Activated CD4-positive, CD25-positive, alpha-beta regulatory T cell (primary cell): ENCODE measurements at regions not wholly inside any gene's neighbourhood (a gene's known extent, or its start where the extent isn't known, plus 50 kb on each side); places are given as distances from the start of the nearest gene placed in this dataset.

Experiments used
- DNase-seq, 4 experiments: peaks; one replicate each; lab custom pipeline; 2025; lab: John Stamatoyannopoulos, UW

GRCh38 chr13:39858794-39859193, 203.3 kb downstream of the COG6 start:
- DNase-seq = no peak

DNA sequence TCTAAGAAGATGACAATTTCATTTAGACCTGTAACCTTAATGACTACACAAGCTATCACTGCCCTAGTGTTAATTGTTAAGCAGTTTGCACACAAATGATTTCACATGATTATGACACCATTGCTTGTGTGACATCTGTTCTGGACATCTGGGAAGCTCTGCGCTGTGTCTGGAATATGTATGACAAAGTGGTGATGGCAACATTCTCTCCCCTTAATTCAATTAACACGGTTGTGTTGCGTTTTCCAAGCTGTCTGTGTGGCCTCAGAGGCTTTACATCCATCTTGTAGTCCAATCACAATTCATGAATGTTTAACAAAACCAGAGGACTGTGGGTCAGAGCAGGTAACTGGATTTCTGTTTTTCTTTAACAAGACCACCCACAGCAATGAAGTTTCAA, 204.4 kb downstream of the COG6 start:
- DNase-seq = no peak

DNA sequence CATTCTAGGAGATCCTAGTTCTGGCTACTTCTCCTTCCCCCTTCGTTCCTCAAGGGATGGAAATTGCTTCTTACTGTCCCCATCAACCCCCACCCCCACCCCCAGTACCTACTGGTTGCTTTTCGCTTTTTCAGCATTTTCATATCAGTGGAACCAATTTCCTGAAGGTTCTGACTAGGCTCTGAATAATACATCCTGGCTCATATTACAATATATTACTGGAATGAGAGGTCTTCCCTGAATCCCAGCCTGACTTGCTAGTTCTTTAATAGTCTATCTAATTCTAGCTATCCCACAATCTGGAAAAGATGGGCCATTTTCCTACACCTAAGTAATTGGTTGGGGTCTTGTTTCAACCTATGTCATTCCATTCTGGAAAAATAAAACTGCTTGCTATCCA, 207.4 kb downstream of the COG6 start:
- DNase-seq = no peak

- DNase-seq = no peak
Observed at GRCh38 chr13:39864221-39864620, 208.8 kb downstream of the COG6 start.

GRCh38 chr13:39866722-39867121, 211.3 kb downstream of the COG6 start:
- DNase-seq = no peak

DNA sequence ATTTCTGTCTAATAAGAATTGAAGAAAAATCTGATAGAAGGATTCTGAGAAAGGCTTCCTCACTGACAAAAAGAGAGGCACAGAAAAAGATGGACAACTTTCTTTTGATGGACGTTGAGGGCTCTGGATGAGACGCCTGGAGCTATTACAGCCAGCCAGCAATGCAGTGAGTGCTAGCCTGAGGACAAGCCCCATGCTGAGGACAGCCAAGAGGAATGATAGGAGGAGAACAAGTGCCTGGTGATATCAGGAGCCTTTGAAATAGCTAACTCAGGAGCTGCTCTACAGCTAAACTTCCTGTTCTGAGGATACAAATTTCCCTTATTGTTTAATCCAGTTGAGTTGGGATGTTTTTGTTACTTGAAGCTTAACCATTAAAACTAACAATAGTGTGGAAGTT, 212.3 kb downstream of the COG6 start:
- no peak for DNase-seq

DNA sequence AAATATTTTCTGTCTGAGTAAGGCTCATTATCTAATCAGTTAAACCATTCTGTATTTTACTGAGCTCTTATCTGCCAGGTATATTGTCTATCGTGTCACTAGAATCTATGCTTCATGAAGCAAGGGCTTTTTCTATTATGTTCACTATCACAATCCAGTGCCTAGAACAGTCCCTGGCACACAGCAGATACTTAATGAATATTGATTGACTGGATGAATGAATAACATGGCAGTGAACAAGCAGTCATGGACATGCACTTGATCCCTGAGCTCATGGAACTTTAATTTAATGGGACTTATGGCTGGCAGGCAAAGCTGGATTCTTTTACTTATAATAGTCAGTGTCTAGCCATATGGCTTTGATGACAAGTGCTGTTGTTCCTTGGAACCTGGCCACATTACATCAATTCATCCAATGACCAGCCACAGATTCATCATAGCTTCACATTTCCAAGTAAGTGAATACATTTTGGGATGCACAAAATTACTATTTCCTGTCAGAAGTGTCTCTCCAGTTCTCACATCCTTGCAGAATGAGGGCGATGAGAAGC, 214.8 kb downstream of the COG6 start:
- no peak for DNase-seq

- no peak for DNase-seq
Observed at GRCh38 chr13:39874331-39875053, 219.0 kb downstream of the COG6 start.

DNA sequence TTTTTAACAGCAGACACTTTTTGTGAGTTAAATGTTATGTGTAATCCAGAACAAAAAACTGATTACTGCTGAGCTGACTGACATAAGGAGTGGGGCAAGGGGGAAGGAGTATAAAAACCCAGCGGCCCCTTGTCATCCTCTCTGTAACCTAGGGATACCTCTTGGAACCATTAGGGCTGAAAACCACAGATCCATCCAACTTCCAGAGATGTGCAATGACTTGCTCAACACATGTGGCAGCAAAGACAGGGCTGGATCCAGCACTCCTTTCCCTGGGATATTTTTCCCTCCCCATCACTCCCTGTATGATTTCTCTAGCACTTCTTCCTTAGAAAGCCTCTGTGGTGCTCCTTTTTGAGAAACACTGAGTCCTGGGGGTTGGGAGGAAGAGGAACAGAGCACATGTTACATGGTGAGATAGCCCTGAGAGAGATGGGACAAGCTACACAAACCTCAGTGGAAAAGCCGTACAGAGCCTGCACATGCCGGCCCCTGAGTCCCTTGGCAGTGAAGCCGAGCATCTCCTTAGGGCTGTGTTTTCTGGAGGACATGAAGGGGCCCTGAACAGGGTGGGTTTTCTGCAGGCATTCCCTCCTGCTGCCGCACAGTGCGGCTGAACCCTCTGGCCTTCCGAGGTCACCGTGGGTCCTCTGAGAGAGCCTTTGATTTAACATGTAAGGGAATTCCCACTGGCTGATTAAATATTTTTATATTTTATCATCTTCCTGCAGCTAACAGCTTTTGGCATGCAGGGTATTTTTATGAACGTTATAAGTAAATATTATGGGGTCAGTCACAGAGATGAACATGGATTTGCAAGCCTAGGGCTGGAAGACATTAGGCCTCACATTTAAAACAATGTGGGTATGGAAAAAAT, 219.9 kb downstream of the COG6 start:
- no peak for DNase-seq

DNA sequence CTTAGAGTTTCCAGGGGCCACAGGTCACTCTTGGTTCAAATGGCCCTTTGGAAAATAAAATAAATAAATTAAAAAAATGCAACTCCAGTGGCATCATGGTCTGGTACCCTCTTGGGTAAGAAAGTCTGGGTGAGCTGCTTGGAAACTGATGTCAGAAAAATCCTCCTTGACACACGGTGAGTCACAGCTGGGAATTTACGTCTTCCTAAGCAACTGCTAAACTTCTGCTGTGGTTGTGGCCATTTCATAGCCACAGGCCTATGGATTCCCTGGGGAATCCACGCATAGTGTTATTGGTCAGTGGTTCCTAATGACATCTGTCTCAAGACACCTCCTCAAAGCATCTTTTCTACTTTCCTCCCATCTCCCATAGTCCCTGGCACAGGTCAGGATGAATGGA, 220.8 kb downstream of the COG6 start:
- DNase-seq = no peak

GRCh38 chr13:39877134-39877533, 221.7 kb downstream of the COG6 start:
- no peak for DNase-seq

- no peak for DNase-seq
Observed at GRCh38 chr13:39879286-39880035, 224.0 kb downstream of the COG6 start.

DNA sequence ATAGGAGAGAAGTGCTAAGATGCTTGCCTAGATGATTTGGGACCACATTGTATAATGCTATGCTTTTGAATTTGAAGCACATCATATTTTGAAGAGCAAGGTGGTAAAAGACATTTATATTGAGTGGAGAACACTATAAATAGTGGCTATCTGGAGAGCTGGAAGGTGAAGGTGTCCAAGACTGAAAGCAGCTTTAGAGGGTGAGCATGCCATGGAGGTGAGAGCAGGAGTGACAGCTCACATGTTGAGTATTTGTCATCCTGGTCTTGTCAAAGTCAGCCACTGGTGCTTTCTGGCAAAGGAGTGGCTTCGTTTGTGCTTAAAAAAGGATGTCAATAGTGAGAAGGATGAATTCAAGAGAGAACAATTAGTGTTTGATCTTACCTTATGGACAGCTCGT, 225.9 kb downstream of the COG6 start:
- no peak for DNase-seq

GRCh38 chr13:39881887-39882286, 226.4 kb downstream of the COG6 start:
- DNase-seq = no peak

DNA sequence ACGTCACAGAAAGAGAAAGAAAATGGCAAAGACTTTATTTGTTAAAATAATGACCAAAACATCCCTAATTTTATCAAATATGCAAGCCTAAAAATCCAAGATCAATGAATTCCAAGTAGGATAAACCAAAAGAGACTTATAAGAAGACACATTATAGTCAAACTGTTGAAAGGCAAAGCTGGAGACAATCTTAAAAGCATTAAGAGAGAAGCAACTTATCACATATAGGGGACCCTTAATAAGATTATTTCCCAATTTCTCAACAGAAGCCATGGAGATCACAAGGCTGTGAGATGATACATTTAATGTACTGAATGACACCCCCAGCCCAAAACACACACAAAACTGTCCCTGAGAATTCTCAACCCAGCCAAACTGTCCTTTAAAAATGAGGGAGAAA, 228.7 kb downstream of the COG6 start:
- no peak for DNase-seq

GRCh38 chr13:39886336-39886735, 230.9 kb downstream of the COG6 start:
- no peak for DNase-seq

GRCh38 chr13:39887387-39887786, 231.9 kb downstream of the COG6 start:
- DNase-seq = no peak

- DNase-seq = no peak
Observed at GRCh38 chr13:39888865-39889810, 233.7 kb downstream of the COG6 start.

- DNase-seq = no peak
Observed at GRCh38 chr13:39890537-39890936, 235.1 kb downstream of the COG6 start.

DNA sequence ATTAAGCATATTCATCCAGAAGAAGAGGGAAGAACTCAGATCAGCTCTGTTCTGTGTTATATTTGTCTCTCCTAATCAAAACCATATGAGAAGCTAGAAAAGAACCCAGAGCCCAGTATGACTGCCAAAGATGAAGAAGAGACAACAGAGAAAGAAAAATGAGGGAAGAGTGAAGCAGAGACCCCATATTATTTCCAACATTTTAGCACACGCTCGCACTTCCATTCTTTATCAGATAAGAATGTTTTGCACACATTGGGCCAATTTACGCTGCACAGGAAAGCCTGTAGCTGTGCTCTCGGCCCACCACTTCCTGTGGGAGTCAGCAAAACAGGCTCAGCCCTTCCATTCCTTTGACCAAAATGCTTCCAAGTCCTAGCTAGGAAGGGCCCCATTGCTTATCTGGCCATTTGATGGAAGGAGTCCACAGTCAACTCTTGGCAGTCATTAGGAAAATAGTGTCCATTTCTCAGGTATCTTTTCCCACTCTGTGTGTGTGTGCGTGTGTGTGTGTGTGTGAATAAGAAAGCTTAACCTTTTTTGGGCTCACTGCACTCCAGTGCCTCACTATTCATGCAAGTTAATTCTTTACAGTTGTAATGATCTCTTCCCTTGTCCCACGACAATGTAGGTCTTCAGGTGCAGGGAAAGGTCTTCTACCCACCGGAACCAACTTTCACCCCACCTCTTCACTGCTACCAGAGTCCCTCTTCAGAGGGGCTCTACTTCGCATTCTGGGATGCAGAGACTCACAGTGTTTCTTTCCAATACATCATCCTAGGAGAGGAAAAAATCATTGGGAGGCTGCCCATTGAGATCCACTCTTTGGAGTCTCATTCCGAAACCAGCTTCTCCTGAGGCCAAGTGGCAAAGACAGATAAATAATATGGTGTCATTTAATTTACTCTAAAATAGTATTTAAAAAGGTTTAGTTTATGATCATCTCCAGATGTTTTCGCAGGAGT, 237.5 kb downstream of the COG6 start:
- DNase-seq = no peak
